HEK293 (cell line): ENCODE measurements at regions not wholly inside any gene's neighbourhood (a gene's known extent, or its start where the extent isn't known, plus 50 kb on each side); places are given as distances from the start of the nearest gene placed in this dataset.

Experiments used
- CTCF ChIA-PET: fragments of 350-600 bp; formaldehyde crosslinking; extraction: SDS; loops from one replicate; lab custom pipeline; 2021; ENCODE audit warnings: antibody characterized with exemption; lab: Yijun Ruan, JAX
- POLR2A ChIA-PET: fragments of 300-600 bp; formaldehyde crosslinking; extraction: SDS; loops from one replicate; lab custom pipeline; 2020; ENCODE audit warnings: antibody characterized with exemption, inconsistent platforms; lab: Yijun Ruan, JAX
- H3K27ac ChIP-seq: fragments of 200-500 bp; sonication (Bioruptor generic); 2 replicates; pipeline ENCODE4 v1.5.1; 2014; ENCODE audit warnings: low read depth, low read length, control low read depth, inconsistent platforms; ENCODE audit errors: extremely low read depth
- H3K36me3 ChIP-seq, 2 experiments: fragments of 200-500 bp in 1 of 2; sonication (Bioruptor generic) in 1 of 2; 1 replicate in 1 of 2; 2 replicates in 1 of 2; pipeline ENCODE4 v1.5.1; 2014 to 2017; ENCODE audit warnings: inconsistent platforms in 2 of 2, low read length in 2 of 2; ENCODE audit not compliant: control insufficient read depth in 2 of 2, insufficient read depth in 1 of 2
- H3K4me1 ChIP-seq: fragments of 200-500 bp; sonication (Bioruptor generic); 2 replicates; pipeline ENCODE4 v1.5.1; 2014; ENCODE audit warnings: mild to moderate bottlenecking, low read length, inconsistent platforms; ENCODE audit not compliant: control insufficient read depth, insufficient read depth
- H3K4me3 ChIP-seq: 2 replicates; pipeline ENCODE4 v1.5.1; 2011; ENCODE audit warnings: low read depth, mild to moderate bottlenecking, control low read depth, low read length, moderate library complexity
- H3K9me3 ChIP-seq: fragments of 200-500 bp; sonication (Bioruptor generic); 2 replicates; pipeline ENCODE4 v1.5.1; 2014; ENCODE audit warnings: low read depth, low read length, inconsistent platforms; ENCODE audit not compliant: control insufficient read depth, insufficient read depth
- HOXD13 ChIP-seq: sonication (generic); formaldehyde crosslinking; IDR thresholded peaks from 2 replicates; pipeline ENCODE4 v1.8.0; 2022; ENCODE audit warnings: missing genetic modification reagents, borderline replicate concordance
- KLF10 ChIP-seq: fragments of 450-650 bp; IDR thresholded peaks from 2 replicates; pipeline ENCODE4 v1.5.1; 2018; ENCODE audit warnings: missing biosample characterization, mild to moderate bottlenecking, missing genetic modification characterization
- TCF7L2 ChIP-seq: IDR thresholded peaks from 2 replicates; pipeline ENCODE4 v1.6.1; 2011; ENCODE audit warnings: low read depth, mild to moderate bottlenecking, inconsistent platforms, low read length, moderate library complexity, borderline replicate concordance
- ZBTB7A ChIP-seq: fragments of 450-650 bp; formaldehyde crosslinking; IDR thresholded peaks from 2 replicates; pipeline ENCODE4 v1.5.1; 2016; ENCODE audit warnings: low read depth, missing biosample characterization, missing genetic modification characterization
- ZFP37 ChIP-seq: fragments of 450-650 bp; formaldehyde crosslinking; IDR thresholded peaks from 2 replicates; pipeline ENCODE4 v1.5.1; 2016; ENCODE audit warnings: missing biosample characterization, missing genetic modification characterization
- ZNF112 ChIP-seq: fragments of 450-650 bp; formaldehyde crosslinking; IDR thresholded peaks from 2 replicates; pipeline ENCODE4 v1.5.0; 2017; ENCODE audit warnings: missing biosample characterization, missing genetic modification characterization
- ZNF175 ChIP-seq: fragments of 450-650 bp; formaldehyde crosslinking; IDR thresholded peaks from 2 replicates; pipeline ENCODE4 v1.5.1; 2016; ENCODE audit warnings: missing biosample characterization, missing genetic modification characterization
- ZNF18 ChIP-seq: fragments of 450-650 bp; formaldehyde crosslinking; IDR thresholded peaks from 2 replicates; pipeline ENCODE4 v1.5.1; 2016; ENCODE audit warnings: missing biosample characterization, missing genetic modification characterization
- ZNF214 ChIP-seq: fragments of 450-650 bp; formaldehyde crosslinking; IDR thresholded peaks from 2 replicates; pipeline ENCODE4 v1.5.1; 2017; ENCODE audit warnings: missing biosample characterization, mild to moderate bottlenecking, missing genetic modification characterization, borderline replicate concordance
- ZNF223 ChIP-seq: fragments of 450-650 bp; formaldehyde crosslinking; IDR thresholded peaks from 2 replicates; pipeline ENCODE4 v1.5.1; 2016; ENCODE audit warnings: missing biosample characterization, missing genetic modification characterization
- ZNF274 ChIP-seq, 2 experiments: fragments of 200-500 bp in 1 of 2; fragments of 450-650 bp in 1 of 2; sonication (Bioruptor generic) in 1 of 2; formaldehyde crosslinking in 1 of 2; IDR thresholded peaks; 2 replicates each; pipeline versions ENCODE4 v1.5.1 to v1.6.1; 2014 to 2016; ENCODE audit warnings: borderline replicate concordance in 1 of 2, inconsistent platforms in 1 of 2, low read length in 1 of 2, missing biosample characterization in 1 of 2, missing genetic modification characterization in 1 of 2
- ZNF302 ChIP-seq: fragments of 450-650 bp; formaldehyde crosslinking; IDR thresholded peaks from 2 replicates; pipeline ENCODE4 v1.5.1; 2016; ENCODE audit warnings: missing biosample characterization, missing genetic modification characterization, low read depth
- ZNF335 ChIP-seq: fragments of 450-650 bp; formaldehyde crosslinking; conservative IDR thresholded peaks from 2 replicates; pipeline ENCODE4 v1.5.1; 2016; ENCODE audit warnings: missing biosample characterization, missing genetic modification characterization
- ZNF501 ChIP-seq: fragments of 450-650 bp; formaldehyde crosslinking; IDR thresholded peaks from 2 replicates; pipeline ENCODE4 v1.5.1; 2016; ENCODE audit warnings: missing biosample characterization, missing genetic modification characterization
- ZNF677 ChIP-seq: fragments of 450-650 bp; IDR thresholded peaks from 2 replicates; pipeline ENCODE4 v1.5.0; 2018; ENCODE audit warnings: missing biosample characterization, mild to moderate bottlenecking, missing genetic modification characterization, moderate library complexity
- ZNF704 ChIP-seq: fragments of 450-650 bp; formaldehyde crosslinking; IDR thresholded peaks from 2 replicates; pipeline ENCODE4 v1.5.1; 2016; ENCODE audit warnings: missing biosample characterization, missing genetic modification characterization
- ZNF777 ChIP-seq: fragments of 450-650 bp; formaldehyde crosslinking; IDR thresholded peaks from 2 replicates; pipeline ENCODE4 v1.5.1; 2017; ENCODE audit warnings: missing biosample characterization, missing genetic modification characterization, borderline replicate concordance
- TF ChIP-seq, protein P1 (sequence below): fragments of 450-650 bp; IDR thresholded peaks from 2 replicates; pipeline ENCODE4 v1.5.1; 2018; ENCODE audit warnings: missing biosample characterization, missing genetic modification characterization
- TF ChIP-seq, protein P2 (sequence below): fragments of 450-650 bp; formaldehyde crosslinking; IDR thresholded peaks from 2 replicates; pipeline ENCODE4 v1.5.1; 2016; ENCODE audit warnings: missing biosample characterization, missing genetic modification characterization

- Histone ChIP-seq H3K4me3 (no peak overlapping the region), H3K9me3 (no peaks in the 10 kb centered on the region), H3K4me1 (no peaks in the 10 kb centered on the region), H3K27ac (no peak overlapping the region), H3K36me3 (no peaks in the 10 kb centered on the region)
- POLR2A ChIA-PET = no interaction called here
- no peak for TF ChIP-seq ZBTB7A
- no peak for TF ChIP-seq KLF10
- TF ChIP-seq ZNF112 (tag by site-specific recombination) = no peak
- no peak for TF ChIP-seq ZFP37 (tag by site-specific recombination)
- no peak for TF ChIP-seq ZNF223 (tag by site-specific recombination)
- no peak for TF ChIP-seq ZNF302 (tag by site-specific recombination)
- no peak for TF ChIP-seq ZNF777 (tag by site-specific recombination)
- TF ChIP-seq ZNF274 (IDR thresholded peaks at IDR 0.05; ENCODE audit: low read length) = no peak
- no peak for TF ChIP-seq ZNF274 (tag by site-specific recombination; IDR thresholded peaks at IDR 0.05; ENCODE audit: borderline replicate concordance)
- TF ChIP-seq TCF7L2 = no peak
- TF ChIP-seq, protein P1, sequence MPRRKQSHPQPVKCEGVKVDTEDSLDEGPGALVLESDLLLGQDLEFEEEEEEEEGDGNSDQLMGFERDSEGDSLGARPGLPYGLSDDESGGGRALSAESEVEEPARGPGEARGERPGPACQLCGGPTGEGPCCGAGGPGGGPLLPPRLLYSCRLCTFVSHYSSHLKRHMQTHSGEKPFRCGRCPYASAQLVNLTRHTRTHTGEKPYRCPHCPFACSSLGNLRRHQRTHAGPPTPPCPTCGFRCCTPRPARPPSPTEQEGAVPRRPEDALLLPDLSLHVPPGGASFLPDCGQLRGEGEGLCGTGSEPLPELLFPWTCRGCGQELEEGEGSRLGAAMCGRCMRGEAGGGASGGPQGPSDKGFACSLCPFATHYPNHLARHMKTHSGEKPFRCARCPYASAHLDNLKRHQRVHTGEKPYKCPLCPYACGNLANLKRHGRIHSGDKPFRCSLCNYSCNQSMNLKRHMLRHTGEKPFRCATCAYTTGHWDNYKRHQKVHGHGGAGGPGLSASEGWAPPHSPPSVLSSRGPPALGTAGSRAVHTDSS (tag by site-specific recombination) = no peak
- no peak for TF ChIP-seq ZNF704 (tag by site-specific recombination)
- TF ChIP-seq ZNF214 (tag by site-specific recombination) = no peak
- TF ChIP-seq, protein P2, sequence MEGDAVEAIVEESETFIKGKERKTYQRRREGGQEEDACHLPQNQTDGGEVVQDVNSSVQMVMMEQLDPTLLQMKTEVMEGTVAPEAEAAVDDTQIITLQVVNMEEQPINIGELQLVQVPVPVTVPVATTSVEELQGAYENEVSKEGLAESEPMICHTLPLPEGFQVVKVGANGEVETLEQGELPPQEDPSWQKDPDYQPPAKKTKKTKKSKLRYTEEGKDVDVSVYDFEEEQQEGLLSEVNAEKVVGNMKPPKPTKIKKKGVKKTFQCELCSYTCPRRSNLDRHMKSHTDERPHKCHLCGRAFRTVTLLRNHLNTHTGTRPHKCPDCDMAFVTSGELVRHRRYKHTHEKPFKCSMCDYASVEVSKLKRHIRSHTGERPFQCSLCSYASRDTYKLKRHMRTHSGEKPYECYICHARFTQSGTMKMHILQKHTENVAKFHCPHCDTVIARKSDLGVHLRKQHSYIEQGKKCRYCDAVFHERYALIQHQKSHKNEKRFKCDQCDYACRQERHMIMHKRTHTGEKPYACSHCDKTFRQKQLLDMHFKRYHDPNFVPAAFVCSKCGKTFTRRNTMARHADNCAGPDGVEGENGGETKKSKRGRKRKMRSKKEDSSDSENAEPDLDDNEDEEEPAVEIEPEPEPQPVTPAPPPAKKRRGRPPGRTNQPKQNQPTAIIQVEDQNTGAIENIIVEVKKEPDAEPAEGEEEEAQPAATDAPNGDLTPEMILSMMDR (tag by site-specific recombination) = no peak
- TF ChIP-seq ZNF335 (tag by site-specific recombination) = no peak
- TF ChIP-seq ZNF501 = no peak
- no peak for TF ChIP-seq ZNF677 (tag by site-specific recombination)
- TF ChIP-seq ZNF175 (tag by site-specific recombination) = no peak
- TF ChIP-seq HOXD13 (CRISPR knock-in tag) = no peak
- TF ChIP-seq ZNF18 (tag by site-specific recombination) = no peak
- CTCF ChIA-PET = interaction anchor here (0.6 to 1.7 kb wide), 2 partner anchors 64 to 623 kb away, joined by 3 to 6 read pairs; no protein-coding TSS in a partner anchor
Measured at GRCh38 chr6:95266537-95267258, 310.6 kb upstream of the MANEA start.
